IPS-11a (cell line): ENCODE measurements at regions not wholly inside any gene's neighbourhood (a gene's known extent, or its start where the extent isn't known, plus 50 kb on each side); places are given as distances from the start of the nearest gene placed in this dataset.
"Not testable (repeated sequence)": the region's sequence is repeated elsewhere in the genome, so short reads cannot be mapped to it uniquely, and the experiment has no call there.

ENCODE experiments used
- H3K4me3 ChIP-seq: one replicate; pipeline ENCODE4 v1.5.1; 2013; ENCODE audit warnings: low read depth, low read length, control low read depth

DNA sequence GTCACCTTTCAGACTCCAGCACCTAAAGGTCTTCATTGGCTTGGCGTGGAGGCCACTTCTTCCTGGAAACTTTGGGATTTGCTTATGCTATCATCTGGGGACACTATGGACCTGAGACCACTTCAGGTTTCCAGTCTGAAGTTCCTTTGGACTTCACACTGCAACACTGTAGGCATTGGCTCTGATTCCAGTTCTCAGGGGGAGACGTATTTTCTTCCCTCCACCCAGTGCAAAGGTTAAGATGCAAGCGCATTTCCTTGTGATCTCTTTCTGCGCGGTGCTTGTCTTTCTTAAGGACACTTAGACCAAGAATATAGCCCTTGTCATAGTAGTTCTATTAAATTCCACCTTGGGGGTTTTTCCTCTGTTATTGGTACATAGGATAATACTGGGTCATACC is 299.8 kb downstream of the TSHZ3 start:
- H3K4me3 ChIP-seq, result no peak overlapping the region

DNA sequence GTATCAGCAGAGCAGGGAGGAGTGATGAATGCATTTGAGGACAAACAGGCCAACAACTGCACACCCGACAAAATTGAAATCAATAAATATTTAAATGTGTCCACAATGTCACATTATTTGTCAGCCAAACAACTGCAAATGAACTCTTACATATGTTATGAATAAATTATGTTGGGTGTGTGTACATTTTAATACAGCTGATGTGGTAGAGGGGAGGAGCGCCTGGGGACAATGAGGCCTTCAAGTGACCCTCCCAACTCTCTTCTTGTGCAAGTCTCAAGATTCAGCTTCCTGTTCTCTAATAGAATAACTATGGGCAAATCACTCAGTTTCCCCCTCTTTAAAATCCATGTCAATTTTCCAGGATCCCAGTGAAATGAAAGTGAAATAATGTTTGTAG is 303.2 kb downstream of the TSHZ3 start:
- no peak overlapping the region for H3K4me3 ChIP-seq

DNA sequence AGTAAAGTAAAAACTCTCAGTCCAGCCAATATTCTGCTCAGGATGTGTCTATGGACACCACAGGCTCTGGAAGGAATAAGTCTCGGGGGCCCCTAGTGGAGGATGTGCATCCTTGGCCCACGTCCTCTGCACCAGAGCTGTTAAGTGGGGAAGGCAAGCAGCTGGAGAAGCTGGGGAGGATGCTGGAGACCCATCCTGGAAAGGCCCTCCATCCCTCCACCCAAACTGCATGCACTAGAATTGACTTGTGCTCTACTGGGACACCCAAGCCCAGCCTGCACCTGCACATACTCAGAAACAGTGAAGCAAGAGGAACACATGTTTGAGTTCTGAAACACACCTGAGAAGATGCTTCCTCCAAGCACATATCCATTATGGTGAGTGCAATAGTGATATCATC is 307.8 kb downstream of the TSHZ3 start:
- no peak overlapping the region for H3K4me3 ChIP-seq

DNA sequence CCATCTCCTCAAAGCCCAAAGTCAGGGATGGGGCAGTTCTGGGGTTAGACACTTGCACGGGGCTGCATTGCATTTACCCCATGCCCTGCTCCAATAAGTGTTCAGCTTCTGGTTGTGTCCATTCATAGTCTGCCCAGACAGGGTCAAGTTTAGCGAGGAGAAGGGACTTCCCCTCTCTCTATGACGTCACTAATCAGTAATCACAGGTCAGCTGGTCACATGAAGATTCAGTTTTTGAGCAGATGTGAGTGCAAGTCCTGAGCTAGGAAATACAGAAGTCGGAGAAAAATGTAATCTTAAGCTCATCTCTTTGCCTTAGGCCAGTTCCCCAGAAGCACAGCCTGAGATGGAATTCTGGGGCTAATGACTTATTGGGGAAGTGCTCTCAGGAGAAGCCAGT is 310.1 kb downstream of the TSHZ3 start:
- H3K4me3 ChIP-seq, result no peak overlapping the region

DNA sequence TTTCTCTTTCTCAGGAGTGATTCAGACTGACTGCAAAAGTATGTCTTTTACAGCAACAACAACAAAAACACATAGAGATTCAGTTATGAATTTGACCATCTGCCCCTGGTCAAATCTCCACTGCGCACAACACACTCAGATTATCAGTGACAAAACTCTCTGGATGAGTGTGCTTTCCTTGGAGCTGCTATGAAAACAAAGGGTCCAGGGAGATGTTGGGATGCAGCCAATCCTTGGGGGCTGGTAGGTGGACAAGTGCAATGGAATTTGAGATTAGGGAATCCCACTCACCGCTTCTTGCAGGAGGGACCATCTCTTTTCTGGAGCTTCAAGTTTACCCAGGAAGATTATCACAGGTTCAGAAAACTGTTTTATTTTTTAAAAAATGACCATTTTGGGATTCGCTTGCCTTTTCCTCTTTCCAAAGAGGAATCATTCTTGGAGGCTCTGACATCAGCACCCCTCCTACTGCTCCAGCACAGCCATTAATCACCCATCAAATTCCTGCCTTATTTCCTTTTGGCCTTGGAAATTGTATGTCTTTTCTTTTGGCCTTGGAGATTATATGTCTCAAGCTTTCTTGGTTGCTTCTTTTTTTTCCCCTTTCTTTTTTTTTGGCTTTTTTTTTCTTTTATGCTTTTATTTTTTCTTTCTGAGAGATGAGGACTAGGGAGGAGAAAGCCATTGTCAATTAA is 311.8 kb downstream of the TSHZ3 start:
- H3K4me3 ChIP-seq, result no peak overlapping the region

DNA sequence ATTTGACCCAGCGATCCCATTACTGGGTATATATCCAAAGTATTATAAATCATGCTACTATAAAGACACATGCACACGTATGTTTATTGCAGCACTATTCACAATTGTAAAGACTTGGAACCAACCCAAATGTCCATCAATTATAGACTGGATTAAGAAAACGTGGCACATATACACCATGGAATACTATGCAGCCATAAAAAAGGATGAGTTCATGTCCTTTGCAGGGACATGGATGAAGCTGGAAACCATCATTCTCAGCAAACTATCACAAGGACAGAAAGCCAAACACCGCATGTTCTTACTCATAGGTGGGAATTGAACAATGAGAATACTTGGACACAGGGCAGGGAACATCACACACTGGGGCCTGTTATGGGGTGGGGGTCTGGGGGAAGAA is 317.8 kb downstream of the TSHZ3 start:
- not testable (repeated sequence) for H3K4me3 ChIP-seq

DNA sequence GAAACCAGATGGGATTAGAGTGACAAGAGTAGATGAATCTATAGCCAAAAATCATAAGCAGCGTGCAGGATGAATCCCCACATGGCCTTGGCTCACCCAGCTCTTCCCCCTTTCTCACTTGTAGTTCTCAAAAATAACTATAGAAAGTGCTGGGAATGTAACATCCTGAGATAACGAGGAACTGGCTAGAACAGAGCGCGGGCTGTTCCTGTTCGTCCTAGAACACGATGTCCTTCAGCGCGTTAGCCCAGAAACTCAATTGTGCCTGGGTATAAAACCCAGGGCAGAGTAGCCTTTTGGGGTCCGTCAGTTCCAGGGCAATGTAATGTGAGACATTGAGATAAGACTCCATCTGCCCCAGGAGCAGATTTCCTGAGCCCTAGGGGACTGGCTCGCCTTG is 326.2 kb downstream of the TSHZ3 start:
- H3K4me3 ChIP-seq, result no peak overlapping the region

DNA sequence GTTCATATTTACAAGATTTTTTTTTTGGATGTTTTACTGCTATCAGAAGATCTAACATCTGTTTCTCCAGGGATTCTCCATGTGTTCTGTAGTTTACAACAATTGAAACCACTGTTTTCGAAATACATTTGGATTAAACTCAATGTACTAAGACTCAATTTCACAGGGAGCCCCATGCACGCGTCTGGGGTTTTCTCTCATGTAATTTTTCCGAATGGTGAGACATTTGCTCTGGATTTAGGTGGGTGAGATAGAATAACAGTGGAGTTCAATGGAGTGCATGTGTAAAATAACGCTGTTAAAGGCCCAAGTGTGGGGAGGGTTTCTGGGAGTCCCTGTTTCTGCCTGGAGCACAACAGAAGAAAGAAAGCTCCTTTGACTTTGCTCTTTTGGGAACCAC is 330.3 kb downstream of the TSHZ3 start:
- no peak overlapping the region for H3K4me3 ChIP-seq

DNA sequence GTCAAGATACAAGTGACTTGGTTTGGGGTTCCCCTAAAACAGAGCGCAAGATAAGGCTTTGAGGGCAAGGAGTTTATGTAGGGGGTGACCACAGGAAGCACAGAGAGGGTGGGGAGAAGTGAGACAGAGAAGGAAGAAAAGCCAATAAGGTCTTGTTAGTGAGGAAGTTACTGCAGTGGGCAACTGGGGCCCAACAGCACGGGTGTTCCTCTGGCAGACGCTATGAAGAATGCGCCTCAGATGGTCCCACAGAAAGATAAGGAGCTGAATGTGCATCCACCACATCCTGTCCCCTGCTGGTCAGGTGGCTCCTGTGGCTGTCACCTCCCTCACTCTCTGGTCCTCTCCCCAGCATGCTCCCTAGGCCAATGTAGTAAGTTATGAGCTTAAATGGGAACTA is 333.5 kb downstream of the TSHZ3 start:
- no peak overlapping the region for H3K4me3 ChIP-seq

DNA sequence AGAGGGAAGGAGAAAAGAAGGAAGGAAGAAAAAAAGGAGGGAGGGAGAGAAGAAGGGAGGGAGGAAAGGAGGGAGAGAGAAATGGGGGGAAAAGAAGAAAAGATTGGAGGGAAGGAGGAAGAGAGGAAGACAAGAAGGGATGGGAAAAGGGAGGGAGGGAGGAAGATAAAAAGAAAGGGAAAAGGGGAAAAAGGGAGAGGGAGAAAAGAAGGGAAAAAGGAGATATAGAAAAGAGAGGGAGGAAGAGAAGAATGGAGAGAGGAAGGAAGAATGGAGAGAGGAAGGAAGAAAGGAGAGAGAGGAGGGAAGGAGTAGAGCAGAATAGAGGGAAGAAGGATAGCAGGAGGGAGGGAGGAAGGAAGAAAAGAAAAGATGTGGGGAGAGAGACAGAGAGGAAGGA is 334.6 kb downstream of the TSHZ3 start:
- no peak overlapping the region for H3K4me3 ChIP-seq

DNA sequence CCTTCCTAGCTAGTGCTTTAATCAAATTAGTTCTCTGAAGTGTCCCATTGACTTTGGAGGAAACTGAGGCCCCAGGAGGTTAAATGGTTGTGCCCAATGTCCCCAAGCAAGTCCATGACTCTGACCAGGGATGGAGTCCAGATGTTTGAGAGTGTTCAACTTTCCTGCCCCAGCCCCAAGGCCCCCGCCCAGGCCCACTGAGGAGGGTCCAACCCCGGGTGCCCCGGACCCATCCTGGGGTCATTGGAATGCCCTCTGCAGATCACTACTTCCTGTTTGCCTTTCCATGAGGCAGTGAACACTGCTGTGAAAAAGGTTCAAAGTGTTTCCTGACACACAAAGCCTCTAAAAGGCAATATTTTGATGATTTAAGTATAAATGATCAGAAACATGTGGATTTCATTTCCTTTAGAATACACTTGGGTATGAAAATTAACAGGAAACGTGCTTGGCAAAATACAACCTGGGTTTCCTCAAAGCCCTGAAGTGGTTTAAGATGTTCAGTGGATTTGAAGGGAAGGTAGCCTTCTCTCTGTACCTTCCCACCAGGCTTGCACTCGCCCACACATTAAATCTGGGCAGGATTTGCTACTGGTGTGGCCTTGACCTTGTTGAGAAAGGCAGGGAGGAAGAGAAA is 335.7 kb downstream of the TSHZ3 start:
- no peak overlapping the region for H3K4me3 ChIP-seq

DNA sequence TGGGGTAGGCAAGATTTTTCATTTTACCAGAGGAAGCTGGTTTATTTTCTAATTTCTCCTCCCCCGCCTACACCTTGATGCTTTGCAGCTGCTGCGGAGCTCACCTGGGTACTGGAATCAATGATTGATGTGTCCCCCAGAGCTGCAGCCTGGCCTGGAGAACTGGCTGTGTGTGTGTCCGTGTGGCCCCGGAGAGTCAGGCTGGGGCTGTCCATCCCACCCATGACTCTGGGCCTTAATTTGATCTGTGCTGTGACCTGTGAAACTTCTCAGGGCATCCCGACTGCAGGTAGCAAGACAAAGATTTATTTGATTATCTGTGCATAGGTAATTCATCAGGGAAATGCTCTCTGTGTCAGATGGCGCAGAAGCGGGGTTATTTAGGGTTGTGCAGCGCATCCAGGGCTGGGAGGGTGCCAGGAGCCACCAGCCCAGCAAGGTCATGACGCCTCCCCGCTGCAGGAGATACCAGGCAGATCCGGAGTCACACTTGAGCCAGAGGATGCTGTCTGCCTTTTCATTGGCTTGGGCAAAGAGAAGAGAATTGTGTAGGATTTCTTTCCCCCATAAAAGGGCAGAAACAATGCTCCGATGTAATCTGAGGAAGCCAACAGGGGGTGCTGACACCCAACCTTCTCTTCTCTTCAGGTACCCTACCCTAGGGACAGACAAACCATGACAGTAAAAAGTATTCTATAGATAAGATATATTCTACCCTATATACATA is 346.6 kb downstream of the TSHZ3 start:
- no peak overlapping the region for H3K4me3 ChIP-seq

DNA sequence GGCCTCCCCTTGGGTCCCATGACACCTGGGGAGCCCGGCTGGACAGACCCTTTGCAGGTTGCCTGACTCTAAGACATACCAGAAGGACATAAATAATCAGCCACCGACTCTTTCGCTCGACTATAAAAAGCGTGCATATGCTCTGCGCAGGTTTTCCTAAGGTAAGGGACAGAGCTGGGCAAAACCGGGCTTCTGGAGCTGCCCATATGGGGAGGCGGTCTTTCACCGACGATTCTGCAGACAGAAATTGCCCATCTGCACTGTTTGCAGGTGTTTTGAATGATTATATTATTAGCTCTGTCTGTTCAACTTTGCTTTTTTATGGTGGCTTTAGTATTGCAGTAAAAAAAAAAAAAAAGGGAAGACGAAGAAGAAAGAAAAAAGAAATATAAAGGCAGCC is 347.2 kb downstream of the TSHZ3 start:
- no peak overlapping the region for H3K4me3 ChIP-seq

DNA sequence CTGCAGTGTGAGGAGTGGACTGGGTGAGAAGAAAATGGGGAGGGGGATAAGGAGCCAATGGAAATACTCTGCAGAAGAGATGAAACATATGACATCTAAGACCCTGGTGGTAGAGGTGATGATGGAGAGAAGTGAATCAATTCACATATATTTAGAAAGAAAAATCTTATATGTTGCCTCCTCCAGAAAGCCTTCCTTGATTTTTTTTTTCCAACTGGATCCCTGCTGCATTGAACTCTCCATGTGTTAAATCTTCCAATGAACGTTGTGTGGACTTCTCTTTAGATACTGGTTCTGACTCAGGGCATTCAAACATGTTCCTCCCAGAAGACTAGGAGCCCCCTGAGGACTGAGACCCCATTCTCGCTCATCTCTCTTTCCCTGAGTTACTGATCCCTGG is 348.3 kb downstream of the TSHZ3 start:
- no peak overlapping the region for H3K4me3 ChIP-seq

DNA sequence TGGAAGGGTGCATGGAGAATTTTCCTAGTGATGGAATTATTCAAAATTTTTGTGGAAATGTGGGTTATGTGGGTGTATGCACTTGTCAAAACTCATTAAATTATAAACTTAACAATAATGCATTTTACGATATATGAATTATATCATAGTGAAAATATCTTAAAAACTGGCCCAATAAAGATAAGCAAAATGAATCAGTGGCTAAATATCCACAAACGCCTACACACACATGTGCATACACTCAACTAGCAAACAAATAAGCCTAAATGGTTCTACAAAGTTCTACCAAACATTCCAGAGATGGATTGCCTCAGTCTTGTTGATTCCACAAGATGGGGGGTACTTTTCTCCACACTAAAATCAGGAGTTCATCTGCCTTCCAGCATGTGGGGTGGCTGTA is 349.5 kb downstream of the TSHZ3 start:
- no peak overlapping the region for H3K4me3 ChIP-seq

DNA sequence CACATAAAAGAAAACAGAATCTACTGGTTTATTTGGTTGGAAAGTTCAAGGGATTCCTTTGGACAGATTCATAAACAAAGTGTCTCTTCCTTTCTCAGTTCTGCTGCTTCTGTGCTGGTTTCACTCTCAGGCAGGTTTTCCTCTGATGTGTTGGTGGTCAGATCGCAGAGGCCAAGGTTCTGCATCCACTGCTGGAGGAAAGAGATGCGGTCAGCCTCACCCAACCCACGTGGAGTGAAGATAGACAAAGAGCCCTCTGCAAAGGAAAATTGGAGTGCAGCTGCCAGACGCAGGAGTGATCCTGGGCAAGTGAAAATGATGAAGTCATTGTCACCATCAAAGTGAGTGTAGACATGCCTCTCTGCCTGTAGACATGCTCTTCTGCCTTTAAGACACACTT is 352.0 kb downstream of the TSHZ3 start:
- H3K4me3 ChIP-seq, result no peak overlapping the region

DNA sequence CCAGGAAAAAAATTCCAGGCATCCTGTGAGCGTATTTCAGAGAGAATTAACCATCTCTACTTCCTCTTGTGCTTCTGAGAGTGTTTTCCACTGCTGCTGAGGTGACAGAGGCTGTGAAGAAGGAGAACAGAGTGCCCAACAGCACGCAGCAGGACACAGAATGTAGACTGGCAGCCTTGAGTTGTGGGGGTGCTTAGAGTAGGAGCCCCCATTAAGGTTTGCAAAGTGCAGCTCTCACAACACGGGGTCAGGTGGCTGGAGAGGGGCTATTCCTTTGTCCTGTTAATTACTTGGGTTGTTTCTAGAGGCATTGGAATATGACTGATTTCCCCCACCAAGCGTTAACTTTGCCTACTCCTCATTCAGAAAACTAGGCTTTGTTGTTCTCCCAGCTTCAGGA is 370.6 kb downstream of the TSHZ3 start:
- no peak overlapping the region for H3K4me3 ChIP-seq

DNA sequence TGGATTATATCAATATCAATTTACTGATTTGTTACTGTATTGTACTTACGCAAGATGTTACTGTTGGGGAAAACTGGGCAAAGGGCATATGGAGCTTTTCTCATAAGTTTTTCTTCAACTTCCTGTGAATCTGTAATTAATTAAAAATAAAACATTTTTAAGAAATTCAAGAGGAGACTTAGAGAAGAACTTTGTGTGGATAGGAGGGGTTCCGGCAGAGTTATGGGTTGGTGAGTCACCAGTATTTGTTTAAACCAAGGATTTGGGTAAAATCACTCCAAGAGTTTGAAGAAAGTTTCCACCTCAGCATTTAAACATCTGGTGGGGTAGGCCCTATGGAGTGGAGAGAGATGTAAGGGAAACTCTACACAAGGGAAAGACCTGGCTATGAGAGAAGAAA is 379.6 kb downstream of the TSHZ3 start:
- H3K4me3 ChIP-seq, result no peak overlapping the region

DNA sequence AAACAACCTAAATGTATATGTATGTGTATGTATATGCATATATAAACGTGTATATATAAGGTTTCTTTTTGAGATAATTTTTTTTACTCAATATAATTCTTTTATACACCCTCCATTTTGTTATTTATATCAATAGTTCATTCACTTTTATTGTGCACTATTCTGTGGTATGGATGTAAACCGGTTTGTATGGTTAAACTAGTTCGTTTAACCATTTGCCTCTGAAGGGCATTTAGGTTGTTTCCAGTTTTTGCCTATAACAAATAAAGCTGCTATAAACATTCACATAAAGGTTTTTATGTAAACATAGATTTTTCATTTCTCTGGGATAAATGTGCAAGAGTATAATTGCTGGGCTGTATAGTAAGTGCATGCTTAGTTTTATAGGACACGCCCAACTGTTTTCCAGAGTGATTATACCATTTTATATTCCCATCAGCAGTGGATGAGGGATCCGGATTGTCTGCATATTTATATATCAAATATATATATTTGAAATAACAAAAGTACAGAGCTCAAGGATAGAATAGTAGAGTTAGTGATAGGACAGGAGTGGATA is 380.3 kb downstream of the TSHZ3 start:
- H3K4me3 ChIP-seq, result no peak overlapping the region

DNA sequence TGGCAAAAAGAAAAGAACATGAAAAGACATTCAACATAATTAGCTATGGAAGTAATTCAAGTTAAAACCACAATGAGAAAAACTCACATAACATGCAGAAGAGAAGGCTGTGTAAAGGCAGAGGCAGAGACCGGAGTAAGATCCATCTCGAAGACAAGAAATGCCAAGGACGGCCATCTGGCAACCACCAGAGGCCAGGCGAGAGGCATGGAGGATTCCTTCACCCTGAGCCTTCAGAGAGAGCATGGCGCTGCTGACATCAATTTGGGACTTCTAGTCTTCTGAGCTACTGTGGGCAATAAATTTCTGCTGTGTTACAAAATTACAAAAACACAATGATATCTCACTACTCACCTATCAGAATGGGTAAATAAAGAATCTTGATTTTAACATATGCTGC is 381.0 kb downstream of the TSHZ3 start:
- no peak overlapping the region for H3K4me3 ChIP-seq

DNA sequence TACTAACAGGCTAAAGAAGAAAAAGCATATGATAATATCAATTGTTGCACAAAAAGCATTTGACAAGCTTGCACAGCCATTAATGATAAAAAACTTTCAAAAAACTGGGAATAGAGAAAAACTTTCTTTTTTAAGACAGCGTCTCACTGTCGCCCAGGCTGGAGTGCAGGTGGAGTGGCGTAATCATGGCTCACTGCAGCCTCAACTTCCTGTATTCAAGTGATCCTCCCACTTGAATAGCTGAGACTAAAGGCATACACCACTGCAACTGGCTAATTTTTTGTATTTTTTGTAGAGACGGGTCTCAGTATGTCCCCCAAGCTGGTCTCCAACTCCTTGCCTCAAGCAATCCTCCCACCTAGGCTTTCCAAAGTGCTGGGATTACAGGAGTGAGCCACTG is 382.8 kb downstream of the TSHZ3 start:
- no peak overlapping the region for H3K4me3 ChIP-seq

DNA sequence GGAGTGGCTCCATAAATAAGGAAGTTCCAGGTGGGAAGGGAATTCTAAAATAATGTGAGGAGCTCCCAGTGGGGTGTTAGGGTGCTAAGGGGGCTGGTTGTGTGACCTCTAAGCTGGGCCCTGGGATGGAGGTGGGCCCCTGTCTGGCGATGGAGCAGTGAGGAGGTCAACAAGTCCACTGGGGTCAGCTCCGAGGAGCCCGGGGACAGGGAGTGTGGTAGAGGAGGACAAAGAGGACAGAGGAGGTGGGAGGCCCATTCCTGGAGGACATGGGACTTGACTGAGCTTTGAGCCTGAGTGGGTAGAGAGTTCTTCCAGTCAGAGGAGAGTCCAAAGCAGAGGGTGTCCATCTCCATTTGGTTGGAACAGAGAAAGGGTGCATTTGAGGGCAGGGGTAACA is 390.2 kb downstream of the TSHZ3 start:
- no peak overlapping the region for H3K4me3 ChIP-seq
